ENCODE measurements at regions not wholly inside any gene's neighbourhood (a gene's known extent, or its start where the extent isn't known, plus 50 kb on each side); places are given as distances from the start of the nearest gene placed in this dataset.

- TF ChIP-seq POLR2AphosphoS5 (IDR thresholded peaks at IDR 0.05; ENCODE audit: low read depth, low read length) (no peak), TAF1 (IDR thresholded peaks at IDR 0.05; ENCODE audit: borderline replicate concordance, insufficient read depth, low read length) (no peak)
Observed at GRCh38 chr3:24034464-24034863, 89.4 kb downstream of the NR1D2 start.

All from PFSK-1 (cell line).